Mesothelial cell of epicardium (in vitro differentiated cells): ENCODE measurements at regions not wholly inside any gene's neighbourhood (a gene's known extent, or its start where the extent isn't known, plus 50 kb on each side); places are given as distances from the start of the nearest gene placed in this dataset.

Experiments
- DNase-seq, 2 experiments: peaks; one replicate each; pipeline ENCODE4 v3.0.0; 2021; ENCODE audit warnings: low spot score in 2 of 2; ENCODE audit not compliant: unreplicated experiment in 2 of 2
- H3K27ac Mint-ChIP-seq: 2 replicates; pipeline ENCODE4 v1.8.0; 2021; ENCODE audit warnings: mixed read lengths
- H3K27me3 Mint-ChIP-seq: 2 replicates; pipeline ENCODE4 v1.8.0; 2021; ENCODE audit warnings: low read depth, mixed read lengths
- H3K36me3 Mint-ChIP-seq: 2 replicates; pipeline ENCODE4 v1.8.0; 2021; ENCODE audit warnings: mixed read lengths
- H3K4me1 Mint-ChIP-seq: 2 replicates; pipeline ENCODE4 v1.8.0; 2021; ENCODE audit warnings: mixed read lengths
- H3K4me3 Mint-ChIP-seq: 2 replicates; pipeline ENCODE4 v1.8.0; 2021; ENCODE audit warnings: mild to moderate bottlenecking, moderate library complexity, mixed read lengths
- H3K9me3 Mint-ChIP-seq: 2 replicates; pipeline ENCODE4 v1.8.0; 2021; ENCODE audit warnings: mixed read lengths
- TF ChIP-seq, protein P1 (sequence below): fragments of 200-600 bp; sonication (generic); IDR thresholded peaks from one replicate; pipeline ENCODE4 v1.5.0; 2021; ENCODE audit warnings: antibody characterized with exemption; ENCODE audit not compliant: unreplicated experiment

DNA sequence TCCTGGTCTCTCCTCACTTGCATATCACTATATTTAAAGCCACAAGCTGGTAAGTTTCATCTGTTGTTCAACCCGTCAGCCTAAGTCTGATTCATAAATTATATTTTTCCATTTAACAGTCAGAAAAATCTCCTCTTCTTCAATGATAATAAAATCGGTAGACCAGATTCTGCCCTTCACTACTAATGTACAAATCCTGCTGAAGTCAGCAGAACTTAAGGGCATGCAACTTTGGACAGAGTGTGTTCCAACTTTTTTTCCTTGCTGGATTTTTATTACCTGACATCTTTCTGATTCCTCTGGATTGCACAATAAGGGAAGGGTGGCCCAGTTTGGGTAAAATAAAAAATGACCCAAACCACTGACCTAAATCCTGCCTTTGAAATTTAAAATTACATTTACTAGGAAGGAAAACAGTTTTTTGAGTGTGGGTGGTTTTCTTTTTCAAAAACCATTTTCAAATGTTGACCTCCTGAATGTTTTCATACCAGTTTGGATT, 125.4 kb upstream of the DIO2 start:
- no peaks in the 10 kb centered on the region for H3K4me1 Mint-ChIP-seq
- peaks cover 4% of the 10 kb centered on the region for H3K9me3 Mint-ChIP-seq
- no peak for DNase-seq
- no peaks in the 10 kb centered on the region for H3K36me3 Mint-ChIP-seq
- no peak overlapping the region for H3K27ac Mint-ChIP-seq
- H3K4me3 Mint-ChIP-seq, result no peak overlapping the region
- TF ChIP-seq, protein P1, sequence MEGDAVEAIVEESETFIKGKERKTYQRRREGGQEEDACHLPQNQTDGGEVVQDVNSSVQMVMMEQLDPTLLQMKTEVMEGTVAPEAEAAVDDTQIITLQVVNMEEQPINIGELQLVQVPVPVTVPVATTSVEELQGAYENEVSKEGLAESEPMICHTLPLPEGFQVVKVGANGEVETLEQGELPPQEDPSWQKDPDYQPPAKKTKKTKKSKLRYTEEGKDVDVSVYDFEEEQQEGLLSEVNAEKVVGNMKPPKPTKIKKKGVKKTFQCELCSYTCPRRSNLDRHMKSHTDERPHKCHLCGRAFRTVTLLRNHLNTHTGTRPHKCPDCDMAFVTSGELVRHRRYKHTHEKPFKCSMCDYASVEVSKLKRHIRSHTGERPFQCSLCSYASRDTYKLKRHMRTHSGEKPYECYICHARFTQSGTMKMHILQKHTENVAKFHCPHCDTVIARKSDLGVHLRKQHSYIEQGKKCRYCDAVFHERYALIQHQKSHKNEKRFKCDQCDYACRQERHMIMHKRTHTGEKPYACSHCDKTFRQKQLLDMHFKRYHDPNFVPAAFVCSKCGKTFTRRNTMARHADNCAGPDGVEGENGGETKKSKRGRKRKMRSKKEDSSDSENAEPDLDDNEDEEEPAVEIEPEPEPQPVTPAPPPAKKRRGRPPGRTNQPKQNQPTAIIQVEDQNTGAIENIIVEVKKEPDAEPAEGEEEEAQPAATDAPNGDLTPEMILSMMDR, result no peak
- no peaks in the 10 kb centered on the region for H3K27me3 Mint-ChIP-seq

DNA sequence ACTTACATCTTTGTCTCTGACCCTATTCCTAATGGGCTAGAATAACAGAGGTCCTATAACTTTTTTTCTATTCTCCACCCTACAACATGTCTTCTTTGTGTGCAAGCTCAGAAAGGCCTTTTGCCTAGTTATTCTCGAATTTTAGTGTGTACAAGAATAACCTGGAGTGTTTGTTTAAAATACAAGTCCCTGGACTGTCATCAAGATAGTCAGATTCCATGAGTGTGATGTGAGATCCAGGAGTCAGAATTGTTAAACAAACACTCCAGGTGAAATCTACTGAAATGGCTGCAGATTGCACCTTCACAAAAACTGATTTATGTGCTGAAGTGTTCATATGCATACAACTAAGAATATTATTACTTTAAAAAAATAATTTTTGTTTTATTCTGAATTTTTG, 114.4 kb upstream of the DIO2 start:
- no peaks in the 10 kb centered on the region for H3K4me1 Mint-ChIP-seq
- H3K4me3 Mint-ChIP-seq, result no peak overlapping the region

DNA sequence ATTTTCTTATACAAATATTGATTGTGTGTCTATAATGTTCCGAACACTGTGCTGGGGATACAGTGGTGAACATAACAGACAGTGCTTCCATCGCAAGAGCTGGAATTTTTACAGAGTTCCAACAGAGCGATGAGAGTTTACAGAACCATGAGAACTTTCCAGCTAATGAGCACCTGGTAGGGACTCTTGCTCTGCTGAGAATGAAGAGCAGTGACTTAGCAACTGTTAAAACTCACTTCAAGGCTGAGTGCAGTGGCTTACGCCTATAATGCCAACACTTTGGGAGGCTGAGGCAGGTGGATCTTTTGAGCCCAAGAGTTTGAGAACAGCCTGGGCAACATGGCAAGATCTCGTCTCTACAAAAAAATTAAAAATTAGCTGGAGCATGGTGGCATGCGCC, 113.8 kb upstream of the DIO2 start:
- no peaks in the 10 kb centered on the region for H3K36me3 Mint-ChIP-seq
- no peak overlapping the region for H3K4me3 Mint-ChIP-seq
- no peaks in the 10 kb centered on the region for H3K27me3 Mint-ChIP-seq
- no peak overlapping the region for H3K27ac Mint-ChIP-seq
- H3K9me3 Mint-ChIP-seq, result peaks cover 8% of the 10 kb centered on the region
- no peaks in the 10 kb centered on the region for H3K4me1 Mint-ChIP-seq
- DNase-seq, result no peak
- TF ChIP-seq, protein P1, result no peak

More for the DNA sequence above, 114.4 kb upstream of the DIO2 start:
- H3K9me3 Mint-ChIP-seq, result peaks cover 8% of the 10 kb centered on the region
- H3K27ac Mint-ChIP-seq, result no peak overlapping the region
- TF ChIP-seq, protein P1, result no peak
- H3K36me3 Mint-ChIP-seq, result no peaks in the 10 kb centered on the region
- no peaks in the 10 kb centered on the region for H3K27me3 Mint-ChIP-seq
- no peak for DNase-seq

DNA sequence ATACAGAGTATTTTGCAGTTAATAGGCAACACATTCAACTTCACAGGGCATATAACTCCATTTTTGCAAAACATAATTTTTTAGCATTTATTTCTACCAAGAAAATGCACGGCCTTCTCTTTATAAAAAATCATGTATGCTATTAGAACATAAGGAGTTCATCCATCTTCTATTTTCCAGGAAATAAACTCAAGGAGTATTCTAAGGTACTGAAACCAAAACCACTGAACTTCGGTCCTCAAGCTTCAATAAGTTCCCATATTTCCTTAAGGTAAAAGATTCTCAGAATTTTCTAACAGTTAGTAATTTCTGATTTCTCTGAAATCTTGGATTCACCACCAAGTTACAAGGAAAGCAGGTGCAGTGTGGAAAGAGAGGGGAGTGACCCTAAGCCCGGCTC, 113.3 kb upstream of the DIO2 start:
- H3K27ac Mint-ChIP-seq, result no peak overlapping the region
- no peaks in the 10 kb centered on the region for H3K4me1 Mint-ChIP-seq
- no peak for DNase-seq
- no peak overlapping the region for H3K4me3 Mint-ChIP-seq
- H3K9me3 Mint-ChIP-seq, result peaks cover 11% of the 10 kb centered on the region
- H3K36me3 Mint-ChIP-seq, result no peaks in the 10 kb centered on the region
- TF ChIP-seq, protein P1, result no peak
- H3K27me3 Mint-ChIP-seq, result no peaks in the 10 kb centered on the region

DNA sequence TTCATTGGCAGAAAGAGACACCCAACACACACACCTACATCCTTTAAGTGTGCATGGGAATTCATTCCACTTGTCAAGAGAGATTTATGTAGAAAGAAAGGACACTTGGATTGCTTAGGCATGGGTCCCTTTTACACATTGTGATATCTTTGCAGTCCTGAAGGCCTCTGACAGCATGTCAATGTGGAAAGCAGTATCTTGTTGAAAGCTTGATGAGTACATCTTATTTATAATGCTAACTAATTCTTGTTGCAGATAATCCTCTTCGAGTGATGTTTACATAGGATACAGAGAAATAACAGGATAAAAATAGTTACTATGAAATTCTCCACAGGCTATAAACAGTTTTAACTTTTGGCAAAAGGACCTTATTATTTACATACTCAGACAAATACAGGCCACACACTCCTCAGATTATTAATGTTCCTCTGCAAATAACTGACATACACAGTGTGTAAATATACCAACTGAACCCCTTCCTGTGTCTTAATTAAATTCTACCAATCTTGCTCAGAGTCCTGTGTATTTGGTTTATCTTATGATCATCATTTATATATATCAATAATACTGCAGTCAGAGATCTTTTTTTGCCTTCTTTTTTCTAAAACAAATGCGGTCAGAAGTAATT, 111.8 kb upstream of the DIO2 start:
- Mint-ChIP-seq H3K27ac (no peak overlapping the region), H3K4me3 (no peak overlapping the region), H3K36me3 (no peaks in the 10 kb centered on the region), H3K4me1 (no peaks in the 10 kb centered on the region), H3K9me3 (peaks cover 17% of the 10 kb centered on the region), H3K27me3 (no peaks in the 10 kb centered on the region)
- TF ChIP-seq, protein P1, result no peak
- DNase-seq, result no peak

DNA sequence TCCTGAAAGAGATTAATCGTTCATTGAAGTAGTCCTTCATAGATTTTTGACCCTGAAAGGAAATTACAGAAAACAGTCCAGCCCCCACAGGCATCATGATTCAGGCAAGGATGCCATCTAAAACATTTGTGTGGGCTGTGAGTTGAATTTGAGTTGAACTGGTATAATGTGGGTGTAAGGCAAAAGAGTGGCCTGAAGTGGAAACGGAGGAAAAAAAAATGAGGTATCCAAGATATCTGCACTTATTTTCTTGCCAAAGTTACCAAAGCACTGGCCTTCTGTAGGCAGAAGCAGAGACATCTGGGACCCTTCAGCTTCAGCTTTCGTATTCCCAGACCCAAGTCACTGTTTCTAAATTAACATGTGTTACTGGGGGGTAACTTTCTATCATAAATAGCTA, 105.1 kb upstream of the DIO2 start:
- DNase-seq, result no peak
- Mint-ChIP-seq H3K4me1 (peaks cover 17% of the 10 kb centered on the region), H3K9me3 (peaks cover 17% of the 10 kb centered on the region), H3K36me3 (no peaks in the 10 kb centered on the region), H3K27ac (no peak overlapping the region), H3K27me3 (no peaks in the 10 kb centered on the region), H3K4me3 (no peak overlapping the region)
- TF ChIP-seq, protein P1, result no peak
